Lower leg skin (tissue), 4 donors: ENCODE measurements at regions not wholly inside any gene's neighbourhood (a gene's known extent, or its start where the extent isn't known, plus 50 kb on each side); places are given as distances from the start of the nearest gene placed in this dataset.
"Not testable (repeated sequence)": the region's sequence is repeated elsewhere in the genome, so short reads cannot be mapped to it uniquely, and the experiment has no call there.

ENCODE experiments used
- DNase-seq, 2 donors: peaks; one replicate each; pipeline ENCODE4 v3.0.0-alpha.2; 2019; ENCODE audit warnings: low spot score in 2 of 2
- H3K4me3 ChIP-seq: fragments of 200-600 bp; sonication (generic); 2 replicates; pipeline ENCODE4 v1.5.1; 2017; ENCODE audit warnings: mild to moderate bottlenecking, low read depth; ENCODE audit not compliant: poor library complexity, severe bottlenecking
- CTCF ChIP-seq, 3 donors: fragments of 450-650 bp; IDR thresholded peaks; one replicate each; pipeline ENCODE4 v1.5.1; 2016; ENCODE audit warnings: antibody characterized with exemption in 3 of 3, mild to moderate bottlenecking in 3 of 3, moderate library complexity in 2 of 3
- POLR2A ChIP-seq, 2 donors: fragments of 450-650 bp; IDR thresholded peaks; one replicate each; pipeline ENCODE4 v1.6.1; 2016 to 2017; ENCODE audit warnings: antibody characterized with exemption in 2 of 2, mild to moderate bottlenecking in 1 of 2, moderate library complexity in 1 of 2
- WGBS, 2 donors: methylation state at CpG; one replicate each; pipeline ENCODE4 v1.1.5; 2018; 5-methylcytosine and 5-hydroxymethylcytosine counted together
- intact Hi-C: fragments of 100-400 bp; cut with DNase I; formaldehyde crosslinking; loops from one replicate; pipeline ENCODE4 v1.15.0; 2023; ENCODE audit warnings: low total_unique reads

GRCh38 chr3:146712806-146713205, 107.7 kb upstream of the PLSCR5 start:
- TF ChIP-seq CTCF (IDR thresholded peaks at IDR 0.05) (no peak), POLR2A (IDR thresholded peaks at IDR 0.05) (no peak)
- DNase-seq, result no peak
- no peak overlapping the region for H3K4me3 ChIP-seq
- WGBS, 2 donors, result 63 to 65% methylated on average over 3 of the region's 3 CpGs
- intact Hi-C loops, result no loop called here

GRCh38 chr3:146709969-146710368, 104.8 kb upstream of the PLSCR5 start:
- no peak for DNase-seq
- WGBS, 2 donors, result 57 to 58% methylated on average over 3 of the region's 3 CpGs
- TF ChIP-seq POLR2A (IDR thresholded peaks at IDR 0.05) (no peak), CTCF (IDR thresholded peaks at IDR 0.05) (no peak)
- no peak overlapping the region for H3K4me3 ChIP-seq
- intact Hi-C loops, result no loop called here

GRCh38 chr3:146705225-146705624, 100.1 kb upstream of the PLSCR5 start:
- DNase-seq, result no peak
- no peak overlapping the region for H3K4me3 ChIP-seq
- 58 to 78% methylated on average over 2 of the region's 2 CpGs for WGBS, 2 donors
- no peak for TF ChIP-seq CTCF (IDR thresholded peaks at IDR 0.05)
- TF ChIP-seq POLR2A (IDR thresholded peaks at IDR 0.05), result no peak
- intact Hi-C loops, result no loop called here

GRCh38 chr3:146702237-146702636, 97.1 kb upstream of the PLSCR5 start:
- no peak overlapping the region for H3K4me3 ChIP-seq
- 84 to 88% methylated on average over 5 of the region's 5 CpGs for WGBS, 2 donors
- intact Hi-C loops, result no loop called here
- no peak for DNase-seq
- TF ChIP-seq CTCF (IDR thresholded peaks at IDR 0.05) (no peak), POLR2A (IDR thresholded peaks at IDR 0.05) (no peak)

- WGBS, 2 donors, result 79 to 84% methylated on average over 3 of the region's 3 CpGs
- no peak for TF ChIP-seq CTCF (IDR thresholded peaks at IDR 0.05)
- no peak for TF ChIP-seq POLR2A (IDR thresholded peaks at IDR 0.05)
- H3K4me3 ChIP-seq, result no peak overlapping the region
- intact Hi-C loops, result no loop called here
- no peak for DNase-seq
Observed at GRCh38 chr3:146701246-146701645, 96.1 kb upstream of the PLSCR5 start.

GRCh38 chr3:146700025-146700424, 94.9 kb upstream of the PLSCR5 start:
- intact Hi-C loops, H3K4me3 ChIP-seq, DNase-seq: not testable (repeated sequence)
